Iris pigment epithelial cell (primary cell): ENCODE measurements at regions not wholly inside any gene's neighbourhood (a gene's known extent, or its start where the extent isn't known, plus 50 kb on each side); places are given as distances from the start of the nearest gene placed in this dataset.
A peak's percentile ranks its signal among the peaks of the same experiment; 100 is the strongest.

Source experiments
- DNase-seq: peaks from one replicate; pipeline ENCODE4 v3.0.0-alpha.2; 2011; ENCODE audit warnings: low read depth

GRCh38 chr4:153988492-153989363, 199.8 kb upstream of the SFRP2 start:
- peak; percentile 7 for DNase-seq

GRCh38 chr4:153987291-153987690, 198.4 kb upstream of the SFRP2 start:
- peak; percentile 9 for DNase-seq

GRCh38 chr4:153976954-153977353, 188.1 kb upstream of the SFRP2 start:
- DNase-seq = no peak

- no peak for DNase-seq
These were observed 185.6 kb upstream of the SFRP2 start for GRCh38 chr4:153974452-153974851.

- DNase-seq = no peak
These were observed 185.1 kb upstream of the SFRP2 start for GRCh38 chr4:153973942-153974341.

- DNase-seq = no peak
These were observed 183.0 kb upstream of the SFRP2 start for GRCh38 chr4:153971899-153972298.

- DNase-seq = no peak
These were observed 181.3 kb upstream of the SFRP2 start for GRCh38 chr4:153970169-153970568.

GRCh38 chr4:153969542-153969941, 180.7 kb upstream of the SFRP2 start:
- no peak for DNase-seq

GRCh38 chr4:153966641-153967040, 177.8 kb upstream of the SFRP2 start:
- no peak for DNase-seq

GRCh38 chr4:153963216-153963615, 174.3 kb upstream of the SFRP2 start:
- no peak for DNase-seq

GRCh38 chr4:153962311-153963039, 173.6 kb upstream of the SFRP2 start:
- no peak for DNase-seq

- no peak for DNase-seq
These were observed 166.4 kb upstream of the SFRP2 start for GRCh38 chr4:153955327-153955726.

- DNase-seq = no peak
These were observed 165.8 kb upstream of the SFRP2 start for GRCh38 chr4:153954654-153955053.

GRCh38 chr4:153950100-153950979, 161.5 kb upstream of the SFRP2 start:
- no peak for DNase-seq

- no peak for DNase-seq
These were observed 159.2 kb upstream of the SFRP2 start for GRCh38 chr4:153948041-153948440.

GRCh38 chr4:153947124-153947523, 158.2 kb upstream of the SFRP2 start:
- no peak for DNase-seq

GRCh38 chr4:153945704-153946103, 156.8 kb upstream of the SFRP2 start:
- no peak for DNase-seq

- no peak for DNase-seq
These were observed 155.0 kb upstream of the SFRP2 start for GRCh38 chr4:153943738-153944415.

GRCh38 chr4:153940916-153941315, 152.0 kb upstream of the SFRP2 start:
- no peak for DNase-seq

- no peak for DNase-seq
These were observed 150.7 kb upstream of the SFRP2 start for GRCh38 chr4:153939570-153939969.

GRCh38 chr4:153938994-153939393, 150.1 kb upstream of the SFRP2 start:
- no peak for DNase-seq

- DNase-seq = no peak
These were observed 148.4 kb upstream of the SFRP2 start for GRCh38 chr4:153937289-153937688.
